ENCODE measurements at regions not wholly inside any gene's neighbourhood (a gene's known extent, or its start where the extent isn't known, plus 50 kb on each side); places are given as distances from the start of the nearest gene placed in this dataset.

- POLR2A ChIA-PET: no interaction called here
- H3K27me3 Mint-ChIP-seq: no peaks in the 10 kb centered on the region
Measured at GRCh38 chr2:142819411-142819810, 58.1 kb upstream of the KYNU start.

GRCh38 chr2:142815375-142815774 is 62.1 kb upstream of the KYNU start:
- no peaks in the 10 kb centered on the region for H3K4me1 ChIP-seq (ENCODE audit: control insufficient read depth in 2 of 2, insufficient read depth in 2 of 2, low read length in 2 of 2)
- no peaks in the 10 kb centered on the region for H4K20me1 ChIP-seq (ENCODE audit: control insufficient read depth, insufficient read depth, low read length, poor library complexity, severe bottlenecking)
- H3K4me3 Mint-ChIP-seq: no peak overlapping the region
- no peak for TF ChIP-seq EZH2 (IDR thresholded peaks at IDR 0.05; ENCODE audit: borderline replicate concordance, insufficient read depth, low read depth, low read length, poor library complexity, severe bottlenecking)
- no peak for TF ChIP-seq CTCF (IDR thresholded peaks at IDR 0.05)
- no peak overlapping the region for H3K4me3 ChIP-seq (ENCODE audit: control extremely low read depth in 1 of 5, extremely low read depth in 1 of 5, insufficient read depth in 1 of 5, low read depth in 2 of 5, low read length in 4 of 5)
- no peak overlapping the region for H3K9ac ChIP-seq (ENCODE audit: low read length)
- WGBS (ENCODE audit: insufficient coverage): no CpG with 5 or more reads among the region's 1 CpG
- no peak overlapping the region for H3K27ac ChIP-seq (ENCODE audit: low read length in 2 of 2)
- H3K27me3 Mint-ChIP-seq: peaks cover 7% of the 10 kb centered on the region
- ATAC-seq (ENCODE audit: low read depth) (no peak), DNase-seq (no peak)
- intact Hi-C loops (cut with micrococcal nuclease): no loop called here
- peaks cover 5% of the 10 kb centered on the region for H3K9me3 Mint-ChIP-seq (ENCODE audit: insufficient read depth)
- H3K27me3 ChIP-seq (replicated peaks in 1 of 4; ENCODE audit: control extremely low read depth in 1 of 4, control insufficient read depth in 3 of 4, insufficient read depth in 4 of 4, low read length in 3 of 4): no peaks in the 10 kb centered on the region
- H3K27ac Mint-ChIP-seq: no peak overlapping the region
- no peaks in the 10 kb centered on the region for H3K4me1 Mint-ChIP-seq
- no peaks in the 10 kb centered on the region for H3K79me2 ChIP-seq (ENCODE audit: control insufficient read depth, insufficient read depth, low read length)
- H3K4me2 ChIP-seq (replicated peaks; ENCODE audit: low read depth, low read length, poor library complexity, severe bottlenecking): no peak overlapping the region
- ChIA-PET CTCF (interaction anchor here (1.0 kb wide), 1 partner anchor 17 kb away, joined by 3 read pairs; no protein-coding TSS in a partner anchor), POLR2A (no interaction called here)
- H2AFZ ChIP-seq (ENCODE audit: insufficient read depth, low read depth, low read length, poor library complexity, severe bottlenecking): no peak overlapping the region
- H3K9me3 ChIP-seq (ENCODE audit: control extremely low read depth in 1 of 3, control insufficient read depth in 2 of 3, insufficient read depth in 1 of 3, low read length in 2 of 3): no peaks in the 10 kb centered on the region
- H3K36me3 ChIP-seq (replicated peaks in 1 of 2; ENCODE audit: control extremely low read depth in 1 of 2, control insufficient read depth in 1 of 2, extremely low read depth in 1 of 2, insufficient read depth in 2 of 2, low read length in 1 of 2): no peaks in the 10 kb centered on the region

More at GRCh38 chr2:142819411-142819810, 58.1 kb upstream of the KYNU start:
- H3K4me1 Mint-ChIP-seq: no peaks in the 10 kb centered on the region
- no peak overlapping the region for H3K4me3 Mint-ChIP-seq
- Histone ChIP-seq H3K27me3 (replicated peaks in 1 of 4; ENCODE audit: control extremely low read depth in 1 of 4, control insufficient read depth in 3 of 4, insufficient read depth in 4 of 4, low read length in 3 of 4) (no peaks in the 10 kb centered on the region), H3K4me3 (ENCODE audit: control extremely low read depth in 1 of 5, extremely low read depth in 1 of 5, insufficient read depth in 1 of 5, low read depth in 2 of 5, low read length in 4 of 5) (no peak overlapping the region), H3K4me2 (replicated peaks; ENCODE audit: low read depth, low read length, poor library complexity, severe bottlenecking) (no peak overlapping the region), H3K9ac (ENCODE audit: low read length) (no peak overlapping the region), H3K4me1 (ENCODE audit: control insufficient read depth in 2 of 2, insufficient read depth in 2 of 2, low read length in 2 of 2) (no peaks in the 10 kb centered on the region), H3K27ac (ENCODE audit: low read length in 2 of 2) (no peak overlapping the region), H3K9me3 (ENCODE audit: control extremely low read depth in 1 of 3, control insufficient read depth in 2 of 3, insufficient read depth in 1 of 3, low read length in 2 of 3) (no peaks in the 10 kb centered on the region), H3K36me3 (replicated peaks in 1 of 2; ENCODE audit: control extremely low read depth in 1 of 2, control insufficient read depth in 1 of 2, extremely low read depth in 1 of 2, insufficient read depth in 2 of 2, low read length in 1 of 2) (no peaks in the 10 kb centered on the region), H3K79me2 (ENCODE audit: control insufficient read depth, insufficient read depth, low read length) (no peaks in the 10 kb centered on the region), H2AFZ (ENCODE audit: insufficient read depth, low read depth, low read length, poor library complexity, severe bottlenecking) (no peak overlapping the region), H4K20me1 (ENCODE audit: control insufficient read depth, insufficient read depth, low read length, poor library complexity, severe bottlenecking) (no peaks in the 10 kb centered on the region)
- intact Hi-C loops (cut with micrococcal nuclease): no loop called here
- DNase-seq (no peak), ATAC-seq (ENCODE audit: low read depth) (no peak)
- CTCF ChIA-PET: no interaction called here
- no peak for TF ChIP-seq CTCF (IDR thresholded peaks at IDR 0.05)
- TF ChIP-seq EZH2 (IDR thresholded peaks at IDR 0.05; ENCODE audit: borderline replicate concordance, insufficient read depth, low read depth, low read length, poor library complexity, severe bottlenecking): no peak
- H3K9me3 Mint-ChIP-seq (ENCODE audit: insufficient read depth): no peaks in the 10 kb centered on the region
- 100% methylated on average over 1 of the region's 2 CpGs for WGBS (ENCODE audit: insufficient coverage)
- no peak overlapping the region for H3K27ac Mint-ChIP-seq

Measured in B cell (primary cell).